HTR-8/SVneo (cell line): ENCODE measurements at regions not wholly inside any gene's neighbourhood (a gene's known extent, or its start where the extent isn't known, plus 50 kb on each side); places are given as distances from the start of the nearest gene placed in this dataset.
"Not testable (repeated sequence)": the region's sequence is repeated elsewhere in the genome, so short reads cannot be mapped to it uniquely, and the experiment has no call there.

Experiments
- DNase-seq: peaks from one replicate; pipeline ENCODE4 v3.0.0; 2011; ENCODE audit warnings: low spot score, mixed read lengths; ENCODE audit not compliant: insufficient read length
- FAIRE-seq: peaks from 2 replicates; lab custom pipeline; 2011; peaks lifted over from hg19 to GRCh38; lab: Jason Lieb, UNC

DNA sequence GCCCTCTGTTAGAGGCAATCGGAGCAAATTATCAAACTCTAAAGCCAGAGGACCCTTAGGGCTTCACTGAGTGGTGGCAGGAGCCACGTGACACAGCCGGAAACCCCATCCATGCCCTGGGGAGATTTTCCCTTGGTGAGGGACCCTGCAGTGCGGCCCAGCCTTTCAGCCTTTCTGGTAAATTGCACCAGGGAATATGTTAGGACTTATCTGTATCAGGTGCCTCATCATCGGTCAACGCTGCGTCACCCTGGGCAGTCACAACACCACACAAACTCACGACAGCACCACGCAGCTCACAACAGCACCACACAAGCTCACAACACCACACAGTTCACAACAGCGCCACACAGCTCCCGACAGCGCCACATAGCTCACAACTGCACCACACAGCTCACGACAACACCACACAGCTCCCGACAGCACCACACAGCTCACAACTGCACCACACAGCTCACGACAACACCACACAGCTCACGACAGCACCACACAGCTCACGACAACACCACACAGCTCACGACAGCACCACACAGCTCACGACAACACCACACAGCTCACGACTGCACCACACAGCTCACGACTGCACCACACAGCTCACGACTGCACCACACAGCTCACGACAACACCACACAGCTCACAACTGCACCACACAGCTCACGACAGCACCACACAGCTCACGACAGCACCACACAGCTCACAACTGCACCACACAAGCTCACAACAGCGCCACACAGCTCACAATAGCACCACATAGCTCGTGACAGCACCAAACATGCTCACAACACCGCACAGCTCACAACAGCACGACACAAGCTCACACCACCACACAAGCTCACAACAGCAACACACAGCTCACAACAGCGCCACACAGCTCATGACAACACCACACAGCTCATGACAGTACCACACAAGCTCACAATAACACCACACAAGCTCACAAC, 199.0 kb downstream of the DLL1 start:
- no peak for DNase-seq
- peak; percentile 92 for FAIRE-seq

DNA sequence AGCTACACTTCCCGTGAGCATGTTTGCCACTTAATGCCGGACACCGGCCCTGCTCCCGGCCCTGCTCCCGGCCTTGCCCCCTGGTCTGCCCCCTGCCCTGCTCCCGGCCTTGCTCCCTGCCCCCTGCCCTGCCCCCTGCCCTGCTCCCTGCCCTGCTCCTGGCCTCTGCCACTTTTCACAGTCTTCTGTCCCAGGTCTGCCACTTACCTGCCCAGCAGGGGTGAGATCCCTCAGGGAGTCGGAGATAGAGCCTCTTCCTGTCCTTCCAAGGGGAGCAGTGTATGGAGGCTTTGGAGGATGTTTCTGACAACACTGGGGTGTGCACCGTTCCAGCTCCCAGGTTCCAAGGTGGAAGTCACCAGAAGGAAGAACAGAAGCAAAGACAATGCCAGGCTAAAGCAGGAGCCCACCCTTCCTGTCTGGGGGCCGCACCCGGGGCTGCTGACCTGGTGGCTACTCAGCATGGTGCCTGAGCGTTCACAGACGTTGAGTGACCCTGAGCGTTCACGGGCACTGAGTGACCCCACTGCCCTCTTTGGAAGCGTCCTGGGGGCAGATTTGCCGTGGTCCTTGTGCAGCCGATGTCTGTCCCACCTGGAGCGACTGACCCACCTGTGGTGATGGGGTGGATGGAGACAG, 199.8 kb downstream of the DLL1 start:
- DNase-seq (no peak), FAIRE-seq (no peak)

DNA sequence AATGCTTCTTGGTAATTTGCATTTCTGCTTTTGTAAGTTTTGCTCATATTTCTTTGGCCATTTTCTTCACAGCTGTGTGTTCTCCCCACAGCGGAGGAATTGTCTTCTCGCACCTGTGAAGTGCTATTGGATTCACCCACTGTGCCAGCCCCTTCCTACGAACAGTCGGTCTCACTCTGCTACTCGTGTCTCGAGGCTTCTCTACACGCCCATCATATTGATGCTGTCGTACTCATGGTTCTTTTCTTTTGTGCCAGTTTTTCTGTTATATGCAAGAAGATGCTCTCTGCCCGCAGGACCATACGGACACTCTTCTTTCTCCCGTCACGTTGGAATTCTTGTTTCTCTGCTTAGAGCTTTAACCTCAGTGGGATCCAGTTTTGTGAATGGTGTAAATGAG, 200.3 kb downstream of the DLL1 start:
- no peak for FAIRE-seq
- no peak for DNase-seq

- FAIRE-seq (no peak), DNase-seq (no peak)
Observed at GRCh38 chr6:170089963-170090362, 200.9 kb downstream of the DLL1 start.

- no peak for FAIRE-seq
Observed at GRCh38 chr6:170088582-170088955, 202.3 kb downstream of the DLL1 start.

GRCh38 chr6:170087941-170088581, 202.8 kb downstream of the DLL1 start:
- FAIRE-seq (no peak), DNase-seq (no peak)

More at GRCh38 chr6:170088582-170088955, 202.3 kb downstream of the DLL1 start:
- no peak for DNase-seq

DNA sequence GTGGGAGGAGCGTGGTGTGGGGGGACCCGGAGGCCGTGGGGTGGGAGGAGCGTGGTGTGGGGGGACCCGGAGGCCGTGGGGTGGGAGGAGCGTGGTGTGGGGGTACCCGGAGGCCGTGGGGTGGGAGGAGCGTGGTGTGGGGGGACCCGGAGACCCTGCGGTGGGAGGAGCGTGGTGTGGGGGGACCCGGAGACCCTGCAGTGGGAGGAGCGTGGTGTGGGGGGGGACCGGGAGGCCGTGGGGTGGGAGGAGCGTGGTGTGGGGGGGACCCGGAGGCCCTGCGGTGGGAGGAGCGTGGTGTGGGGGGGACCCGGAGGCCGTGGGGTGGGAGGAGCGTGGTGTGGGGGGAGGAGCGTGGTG, 203.5 kb downstream of the DLL1 start:
- not testable (repeated sequence) for DNase-seq

GRCh38 chr6:170086639-170087420, 204.0 kb downstream of the DLL1 start:
- FAIRE-seq (no peak), DNase-seq (no peak)

More for the DNA sequence above, 203.5 kb downstream of the DLL1 start:
- FAIRE-seq, result not testable (repeated sequence)

DNA sequence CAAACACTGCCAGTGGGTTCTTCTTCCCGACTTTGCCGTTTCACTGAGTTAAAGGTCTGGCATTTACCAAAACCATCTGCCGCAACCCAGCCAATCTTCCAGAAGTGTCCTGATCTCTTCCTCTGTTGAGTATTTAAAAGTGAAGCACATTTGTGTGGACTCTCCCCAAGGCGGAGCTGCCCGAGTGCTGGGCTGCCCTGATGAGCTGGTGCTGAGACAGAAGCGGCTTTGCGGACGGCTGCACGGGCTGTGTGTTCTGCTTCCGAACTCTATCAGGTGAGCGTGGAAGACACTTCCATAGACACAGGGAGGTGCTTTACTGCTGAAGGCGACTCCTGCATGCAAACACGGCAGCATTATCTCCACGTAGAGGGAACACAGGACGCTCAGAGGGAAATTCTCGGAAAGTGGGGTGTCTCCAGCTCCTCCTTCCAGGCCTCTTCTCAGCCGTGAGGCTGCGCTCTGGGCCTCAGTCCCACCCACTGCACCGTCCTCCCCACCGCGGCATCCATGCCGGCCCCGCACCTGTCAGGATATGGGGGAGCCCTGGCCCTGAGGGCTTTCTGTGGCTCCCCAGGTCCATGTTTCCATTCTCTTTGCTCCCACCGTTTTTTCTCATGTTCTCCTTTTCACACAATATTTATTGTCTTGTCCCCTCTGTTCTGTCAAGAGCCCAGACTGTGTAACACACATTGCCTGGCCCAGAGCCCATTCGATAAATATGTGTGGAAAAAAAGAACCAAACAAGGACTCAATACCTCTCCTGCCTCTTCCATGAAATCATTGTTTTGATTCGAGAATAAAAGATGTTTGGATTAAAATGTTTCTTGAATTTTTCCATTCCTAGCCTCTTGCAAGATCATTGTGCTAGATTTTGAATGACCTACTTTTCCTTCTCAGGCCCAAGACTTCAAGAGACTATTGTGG, 205.1 kb downstream of the DLL1 start:
- FAIRE-seq (no peak), DNase-seq (no peak)

GRCh38 chr6:170084166-170084730, 206.6 kb downstream of the DLL1 start:
- FAIRE-seq (no peak), DNase-seq (no peak)

DNA sequence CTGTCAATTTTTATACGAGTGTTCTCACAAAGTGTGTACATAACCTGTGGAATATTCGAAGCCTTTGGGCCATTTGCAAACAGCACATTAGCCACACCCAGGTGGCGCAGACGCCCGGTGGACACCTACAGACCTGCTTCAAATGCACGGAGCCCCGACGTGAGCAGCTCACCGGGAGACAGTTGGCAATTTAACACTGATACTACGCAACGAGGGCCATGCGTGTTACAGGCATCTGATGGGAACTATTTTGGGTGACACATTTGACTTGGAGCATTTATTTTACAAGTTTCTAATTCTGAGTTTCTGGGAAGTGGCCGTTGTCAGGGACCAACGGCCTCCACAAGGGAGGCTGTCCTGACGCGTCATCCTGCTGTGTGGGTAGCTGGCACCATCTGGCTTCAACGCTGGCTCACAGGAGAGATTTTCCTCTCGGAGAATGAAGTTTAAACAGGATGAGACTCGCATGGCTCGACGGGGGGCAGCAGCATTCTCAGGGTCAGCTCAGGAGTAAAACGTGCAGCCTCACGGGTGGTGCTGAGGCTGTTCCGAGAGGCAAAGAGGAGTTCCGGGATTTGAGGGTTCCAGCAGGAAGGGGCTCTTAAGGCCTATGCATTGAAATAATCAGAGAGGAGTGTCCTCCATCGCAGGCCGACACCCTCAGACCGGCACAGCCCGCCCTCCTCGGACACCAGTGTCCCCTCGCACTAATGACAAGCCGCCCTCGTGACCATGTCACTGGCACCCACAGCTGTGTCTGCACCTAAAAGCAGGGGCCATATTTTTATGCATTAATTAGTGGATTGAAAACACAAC, 207.4 kb downstream of the DLL1 start:
- FAIRE-seq (no peak), DNase-seq (no peak)

GRCh38 chr6:170082531-170083187, 208.2 kb downstream of the DLL1 start:
- FAIRE-seq (no peak), DNase-seq (no peak)

- DNase-seq (no peak), FAIRE-seq (no peak)
Observed at GRCh38 chr6:170082067-170082466, 208.8 kb downstream of the DLL1 start.

- no peak for DNase-seq
- FAIRE-seq, result no peak
Observed at GRCh38 chr6:170081556-170081955, 209.3 kb downstream of the DLL1 start.

- no peak for DNase-seq
- no peak for FAIRE-seq
Observed at GRCh38 chr6:170080828-170081371, 210.0 kb downstream of the DLL1 start.

DNA sequence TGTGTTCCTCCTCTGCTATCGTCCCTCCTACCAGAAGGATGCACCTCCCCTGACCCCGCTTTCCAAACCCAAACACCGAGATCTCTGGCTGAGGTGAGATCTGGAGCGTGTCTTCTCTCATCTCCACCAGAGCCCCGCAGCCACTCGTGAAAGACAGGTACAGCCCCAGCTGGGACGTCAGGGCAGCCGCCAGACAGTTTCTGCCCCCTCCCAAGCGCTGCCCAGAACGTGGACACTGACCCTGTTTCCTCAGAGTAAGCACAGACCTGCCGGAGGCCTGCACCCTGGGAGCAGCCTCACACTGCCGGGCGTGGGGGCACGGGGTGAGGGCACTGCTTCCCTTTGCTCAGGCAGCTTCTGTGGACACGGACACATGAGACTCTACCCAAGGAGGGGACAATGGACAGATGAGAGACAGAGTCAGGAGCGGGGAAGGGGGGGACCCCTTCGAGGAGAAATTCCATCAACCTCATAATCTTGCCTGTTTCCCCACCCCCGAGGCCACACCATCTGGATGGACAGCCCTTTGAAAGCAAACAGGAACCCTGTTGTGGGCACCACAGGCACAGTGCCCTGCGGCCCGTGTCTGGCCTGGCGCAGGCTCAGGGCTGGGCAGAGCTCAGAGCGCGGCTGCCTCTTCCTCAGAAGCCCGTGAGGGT, 210.6 kb downstream of the DLL1 start:
- DNase-seq (no peak), FAIRE-seq (no peak)
